Fibroblast of villous mesenchyme (primary cell): ENCODE measurements at regions not wholly inside any gene's neighbourhood (a gene's known extent, or its start where the extent isn't known, plus 50 kb on each side); places are given as distances from the start of the nearest gene placed in this dataset.
"Not testable (repeated sequence)": the region's sequence is repeated elsewhere in the genome, so short reads cannot be mapped to it uniquely, and the experiment has no call there.

Experiments
- DNase-seq: peaks from one replicate; pipeline ENCODE4 v3.0.0-alpha.2; 2010; ENCODE audit warnings: low read depth
- H3K4me3 ChIP-seq: 2 replicates; pipeline ENCODE4 v1.5.1; 2011; ENCODE audit warnings: low read depth, mild to moderate bottlenecking, low read length
- TF ChIP-seq, protein P1 (sequence below): IDR thresholded peaks from 2 replicates; pipeline ENCODE4 v1.5.1; 2012; ENCODE audit warnings: low read depth, mild to moderate bottlenecking, low read length; ENCODE audit not compliant: insufficient read depth

DNA sequence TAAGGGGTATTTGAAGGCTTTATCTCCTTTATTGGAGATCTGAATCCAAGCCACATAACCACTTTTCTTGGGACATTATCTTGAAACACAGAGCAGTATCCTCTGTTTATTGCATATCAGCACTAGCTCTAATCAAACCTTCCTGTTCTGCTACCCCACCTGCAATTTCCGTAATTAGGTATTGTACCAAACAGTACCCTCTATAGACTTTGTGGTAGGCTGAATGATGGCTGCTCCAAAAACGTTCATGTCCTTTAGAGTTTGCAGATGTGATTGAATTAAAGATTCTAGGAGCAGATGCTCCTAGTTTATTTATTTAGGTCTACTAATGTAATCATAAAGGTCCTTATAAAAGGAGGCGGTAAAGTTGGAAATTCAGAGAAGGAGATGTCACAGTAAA lies 573.0 kb upstream of the ATXN7L3B start:
- no peak overlapping the region for H3K4me3 ChIP-seq
- DNase-seq = no peak
- TF ChIP-seq, protein P1, sequence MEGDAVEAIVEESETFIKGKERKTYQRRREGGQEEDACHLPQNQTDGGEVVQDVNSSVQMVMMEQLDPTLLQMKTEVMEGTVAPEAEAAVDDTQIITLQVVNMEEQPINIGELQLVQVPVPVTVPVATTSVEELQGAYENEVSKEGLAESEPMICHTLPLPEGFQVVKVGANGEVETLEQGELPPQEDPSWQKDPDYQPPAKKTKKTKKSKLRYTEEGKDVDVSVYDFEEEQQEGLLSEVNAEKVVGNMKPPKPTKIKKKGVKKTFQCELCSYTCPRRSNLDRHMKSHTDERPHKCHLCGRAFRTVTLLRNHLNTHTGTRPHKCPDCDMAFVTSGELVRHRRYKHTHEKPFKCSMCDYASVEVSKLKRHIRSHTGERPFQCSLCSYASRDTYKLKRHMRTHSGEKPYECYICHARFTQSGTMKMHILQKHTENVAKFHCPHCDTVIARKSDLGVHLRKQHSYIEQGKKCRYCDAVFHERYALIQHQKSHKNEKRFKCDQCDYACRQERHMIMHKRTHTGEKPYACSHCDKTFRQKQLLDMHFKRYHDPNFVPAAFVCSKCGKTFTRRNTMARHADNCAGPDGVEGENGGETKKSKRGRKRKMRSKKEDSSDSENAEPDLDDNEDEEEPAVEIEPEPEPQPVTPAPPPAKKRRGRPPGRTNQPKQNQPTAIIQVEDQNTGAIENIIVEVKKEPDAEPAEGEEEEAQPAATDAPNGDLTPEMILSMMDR = no peak

DNA sequence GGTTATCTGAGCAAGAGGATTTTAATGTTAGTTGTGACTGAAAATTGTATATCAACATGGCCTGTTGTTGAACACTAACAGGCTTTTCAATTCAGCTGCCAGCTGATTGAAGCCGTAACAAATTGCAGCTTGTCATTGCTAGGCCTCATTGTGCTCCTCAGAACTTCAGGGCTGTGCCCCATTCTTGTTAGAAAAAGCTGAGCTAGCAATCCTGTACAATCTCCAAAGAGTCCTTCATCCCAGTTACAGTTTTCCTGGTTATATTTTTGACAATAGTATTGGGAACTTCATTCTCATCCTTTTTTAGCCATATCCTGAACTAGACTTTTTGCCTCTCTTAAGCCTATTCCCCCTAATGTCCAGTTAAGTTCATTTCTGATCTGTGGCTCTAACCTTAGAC lies 564.1 kb upstream of the ATXN7L3B start:
- H3K4me3 ChIP-seq = no peak overlapping the region
- TF ChIP-seq, protein P1 = no peak
- no peak for DNase-seq

DNA sequence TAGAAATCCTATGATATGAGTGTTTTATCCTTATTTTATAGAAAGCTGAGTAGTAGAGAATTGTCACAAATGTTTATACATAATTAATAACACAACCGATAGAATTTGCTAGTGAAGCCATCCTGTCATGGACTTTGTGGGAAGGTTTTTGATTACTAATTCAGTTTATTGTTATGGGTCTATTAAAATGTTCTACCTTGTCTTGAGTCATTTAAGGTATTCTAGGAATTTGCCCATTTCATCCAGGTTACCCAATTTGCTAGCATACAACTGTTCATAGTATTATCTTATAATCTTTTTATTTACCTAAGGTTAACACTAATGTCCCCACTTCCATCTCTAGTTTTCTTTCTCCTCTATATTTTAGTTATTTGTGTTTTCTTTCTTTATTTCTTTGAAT lies 553.1 kb upstream of the ATXN7L3B start:
- no peak overlapping the region for H3K4me3 ChIP-seq
- DNase-seq = no peak
- TF ChIP-seq, protein P1 = no peak

DNA sequence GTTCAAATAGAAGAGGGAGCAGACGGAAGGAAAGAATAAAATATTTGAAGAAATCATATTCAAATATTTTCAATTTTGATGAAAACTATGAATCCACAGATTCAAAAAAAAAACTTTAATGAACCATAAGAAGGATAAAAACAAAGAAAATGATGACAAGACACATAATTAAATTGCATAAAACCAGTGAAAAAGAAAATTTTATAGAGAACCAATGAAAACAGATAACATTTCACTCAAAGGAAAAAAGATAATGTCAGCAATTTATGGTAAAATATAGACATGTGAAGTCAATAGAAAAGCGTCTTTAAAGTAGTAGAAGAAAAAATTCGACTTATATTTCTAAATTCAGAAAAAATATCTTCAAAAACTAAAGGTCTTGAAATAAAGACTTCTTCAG lies 546.5 kb upstream of the ATXN7L3B start:
- no peak overlapping the region for H3K4me3 ChIP-seq
- TF ChIP-seq, protein P1 = no peak
- no peak for DNase-seq

DNA sequence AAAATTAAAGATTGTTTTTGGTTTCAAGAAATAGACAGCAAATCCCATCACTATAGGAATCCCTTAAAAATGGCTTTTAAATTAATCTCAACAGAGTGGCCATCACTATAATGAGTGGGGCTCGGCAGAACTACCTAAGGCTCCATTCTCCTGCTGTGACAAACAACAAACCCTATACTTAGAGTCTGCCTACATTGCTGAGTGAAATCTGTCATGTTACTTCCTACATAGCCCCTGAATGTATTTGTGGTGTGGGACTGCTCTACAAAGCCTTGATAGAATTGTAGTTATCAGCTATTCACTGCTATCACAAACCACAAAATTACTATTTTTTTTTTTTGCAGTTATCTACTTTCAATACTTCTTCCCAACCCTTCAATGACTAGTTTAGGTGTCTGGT lies 538.7 kb upstream of the ATXN7L3B start:
- no peak for DNase-seq
- H3K4me3 ChIP-seq = no peak overlapping the region
- TF ChIP-seq, protein P1 = no peak

DNA sequence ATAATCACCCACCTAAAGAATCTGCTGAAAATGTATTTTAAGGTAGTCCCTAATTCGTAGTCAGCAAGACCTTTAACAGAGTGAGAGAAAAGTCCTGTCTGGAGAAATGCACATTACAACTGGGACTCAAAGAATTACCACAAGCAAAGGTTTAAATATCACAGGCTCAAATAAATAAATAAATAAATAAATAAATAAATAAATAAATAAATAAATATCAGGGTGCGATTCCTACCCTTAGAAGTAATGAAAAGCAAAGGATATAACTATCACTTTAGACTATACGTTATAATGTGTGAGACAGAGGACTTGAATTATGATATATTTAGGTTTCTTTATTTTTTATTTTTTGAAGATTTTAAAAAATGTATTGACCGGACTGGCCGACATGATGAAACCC lies 522.5 kb upstream of the ATXN7L3B start:
- H3K4me3 ChIP-seq = no peak overlapping the region
- TF ChIP-seq, protein P1 = no peak
- DNase-seq = no peak

DNA sequence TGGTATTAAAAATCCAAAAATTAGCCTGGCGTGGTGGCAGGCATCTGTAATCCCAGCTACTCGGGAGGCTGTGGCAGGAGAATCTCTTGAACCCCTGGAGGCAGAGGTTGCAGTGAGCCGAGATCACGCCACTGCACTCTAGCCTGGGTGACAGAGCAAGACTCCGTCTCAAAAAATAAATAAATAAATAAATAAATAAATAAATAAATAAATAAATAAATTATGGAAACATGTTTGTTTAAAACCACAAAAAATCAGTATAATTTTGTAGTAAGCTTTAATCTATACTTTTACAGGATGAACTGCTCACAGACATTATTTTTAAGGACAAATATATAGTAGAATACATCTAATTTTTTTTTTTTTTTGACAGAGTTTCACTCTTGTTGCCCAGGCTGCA lies 521.3 kb upstream of the ATXN7L3B start:
- DNase-seq, H3K4me3 ChIP-seq: not testable (repeated sequence)

DNA sequence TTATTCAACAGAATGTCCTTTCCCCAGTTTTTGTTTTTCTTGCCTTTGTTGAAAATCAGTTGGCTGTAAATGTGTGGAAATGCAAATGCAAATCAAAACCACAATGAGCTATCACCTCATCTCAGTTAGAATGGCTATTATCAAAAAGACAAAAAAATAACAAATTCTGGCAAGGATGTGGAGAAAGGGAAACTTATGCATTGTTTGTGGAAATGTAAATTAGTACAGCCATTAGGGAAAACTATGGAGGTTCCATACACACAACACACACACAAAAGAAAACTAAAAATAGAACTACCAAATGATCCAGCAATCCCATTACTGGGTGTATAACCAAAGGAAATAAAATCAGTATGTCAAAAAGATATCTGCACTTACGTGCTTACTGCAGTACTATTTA lies 518.8 kb upstream of the ATXN7L3B start:
- TF ChIP-seq, protein P1 = no peak
- H3K4me3 ChIP-seq = no peak overlapping the region
- DNase-seq = no peak
